ENCODE measurements at regions not wholly inside any gene's neighbourhood (a gene's known extent, or its start where the extent isn't known, plus 50 kb on each side); places are given as distances from the start of the nearest gene placed in this dataset.
"Not testable (repeated sequence)": the region's sequence is repeated elsewhere in the genome, so short reads cannot be mapped to it uniquely, and the experiment has no call there.

DNA sequence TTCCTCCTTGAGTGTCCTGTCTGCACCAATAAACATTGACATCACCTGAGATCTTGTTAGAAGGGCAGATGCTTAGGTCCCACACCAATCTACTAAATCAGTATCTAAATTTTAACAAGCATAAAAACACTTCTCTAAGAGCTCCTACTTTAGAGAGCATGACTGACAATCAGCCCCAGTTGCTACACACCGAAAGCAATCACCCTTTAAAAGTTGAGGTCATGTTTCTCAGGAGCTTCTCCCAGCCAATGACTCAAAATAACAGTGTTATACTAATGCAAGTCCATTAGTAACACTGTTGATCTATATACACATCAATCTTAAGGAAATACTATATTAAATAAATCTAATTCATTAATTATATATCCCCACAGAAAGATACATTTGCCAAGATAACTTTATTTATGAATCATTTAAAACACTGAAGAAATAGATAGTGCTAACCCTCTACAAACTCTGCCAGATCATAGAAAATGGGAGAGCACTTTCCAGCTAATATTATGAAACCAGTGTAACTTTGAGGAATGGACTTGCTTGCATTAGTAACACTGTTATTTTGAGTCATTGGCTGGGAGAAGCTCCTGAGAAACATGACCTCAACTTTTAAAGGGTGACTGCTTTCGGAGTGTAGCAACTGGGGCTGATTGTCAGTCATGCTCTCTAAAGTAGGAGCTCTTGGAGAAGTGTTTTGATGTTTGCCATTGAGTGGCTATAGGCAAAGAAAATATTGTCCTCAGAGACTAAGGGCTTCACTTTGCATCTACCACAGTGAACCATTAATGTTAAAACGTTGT lies 109.8 kb upstream of the HDX start:
- no peak for DNase-seq

DNA sequence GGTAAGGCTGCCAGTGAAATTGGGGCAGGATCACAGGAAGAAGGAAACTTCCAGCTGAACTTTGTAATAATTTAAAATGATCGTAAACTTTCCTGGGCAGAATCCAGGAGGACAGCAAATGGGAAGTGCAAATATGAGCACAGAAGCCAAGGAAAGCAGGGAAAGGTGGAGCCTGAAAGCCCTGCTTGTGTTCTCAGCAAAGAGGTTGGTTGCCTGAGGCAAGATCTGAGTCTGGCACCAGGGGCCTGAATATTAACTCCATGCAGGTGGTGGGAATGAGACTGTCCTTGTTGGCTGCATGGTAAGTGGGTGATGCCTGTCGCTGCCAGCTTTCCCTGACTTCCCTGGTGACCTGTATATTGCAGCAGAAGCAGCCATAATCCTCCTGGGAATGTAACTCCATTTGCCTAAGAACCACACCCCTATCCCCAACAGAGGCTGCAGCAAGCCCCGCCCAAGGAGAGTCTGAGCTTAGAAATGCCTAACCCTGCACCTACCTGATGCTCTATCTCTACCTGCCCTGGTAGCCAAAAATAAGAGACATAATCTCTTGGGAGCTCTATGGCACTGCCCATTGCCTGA lies 132.0 kb upstream of the HDX start:
- no peak for DNase-seq

- no peak for DNase-seq
Observed at GRCh38 chrX:84666086-84666485, 163.8 kb upstream of the HDX start.

GRCh38 chrX:84690228-84690627 lies 188.0 kb upstream of the HDX start:
- DNase-seq, result no peak

DNA sequence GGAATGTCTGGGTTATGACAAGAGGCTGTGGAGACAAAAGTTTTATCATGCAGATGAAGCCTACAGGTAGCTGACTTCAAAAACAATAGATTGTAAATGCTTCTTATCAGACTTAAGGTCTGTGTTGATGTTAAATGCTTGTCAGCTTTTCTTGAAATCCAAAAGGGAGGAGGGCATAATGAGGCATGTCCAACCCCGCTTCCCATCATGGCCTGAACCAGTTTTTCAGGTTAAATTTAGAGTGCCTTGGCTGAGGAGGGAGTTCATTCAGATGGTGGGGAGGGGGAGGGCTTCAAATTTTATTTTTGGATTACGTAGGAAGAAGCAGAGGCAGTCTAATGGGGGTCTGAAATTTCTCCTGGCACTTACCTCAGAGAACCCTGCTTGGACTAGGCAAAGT lies 207.7 kb upstream of the HDX start:
- DNase-seq, result no peak

GRCh38 chrX:84710611-84711010 lies 208.4 kb upstream of the HDX start:
- DNase-seq, result no peak

- no peak for DNase-seq
Observed at GRCh38 chrX:84712621-84713020, 210.4 kb upstream of the HDX start.

DNA sequence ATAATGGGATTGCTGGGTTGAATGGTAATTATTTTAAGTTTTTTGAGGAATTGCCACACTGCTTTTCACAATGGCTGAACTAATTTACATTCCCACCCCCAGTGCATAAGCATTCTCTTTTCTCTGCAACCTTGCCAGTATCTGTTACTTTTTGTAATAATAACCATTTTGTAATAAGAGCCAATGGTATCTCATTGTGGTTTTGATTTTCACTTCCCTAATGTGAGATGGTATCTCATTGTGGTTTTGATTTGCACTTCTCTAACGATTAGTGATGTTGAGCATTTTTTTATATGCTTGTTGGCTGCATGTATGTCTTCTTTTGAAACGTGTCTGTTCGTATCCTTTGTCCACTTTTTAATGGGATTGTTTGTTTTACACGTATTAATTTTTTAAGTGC lies 213.1 kb upstream of the HDX start:
- DNase-seq, result no peak

GRCh38 chrX:84717343-84717742 lies 215.1 kb upstream of the HDX start:
- no peak for DNase-seq

DNA sequence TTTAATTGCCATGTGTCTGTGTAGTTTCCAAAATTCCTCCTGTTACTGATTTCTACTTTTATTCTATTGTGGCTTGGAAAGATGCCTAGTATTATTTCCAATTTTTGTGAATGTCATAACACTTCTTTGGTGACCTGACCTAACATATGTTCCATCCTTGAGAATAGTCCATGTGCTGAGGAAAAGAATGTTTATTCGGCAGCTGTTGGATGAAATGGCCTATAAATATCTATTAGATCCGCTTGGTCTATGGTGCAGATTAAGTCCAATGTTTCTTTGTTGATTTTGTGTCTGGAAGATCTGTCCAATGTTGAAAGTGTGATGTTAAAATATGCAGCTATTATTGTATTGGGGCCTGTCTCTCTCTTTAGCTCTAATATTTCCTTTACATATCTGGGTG lies 219.2 kb upstream of the HDX start:
- DNase-seq, result no peak

DNA sequence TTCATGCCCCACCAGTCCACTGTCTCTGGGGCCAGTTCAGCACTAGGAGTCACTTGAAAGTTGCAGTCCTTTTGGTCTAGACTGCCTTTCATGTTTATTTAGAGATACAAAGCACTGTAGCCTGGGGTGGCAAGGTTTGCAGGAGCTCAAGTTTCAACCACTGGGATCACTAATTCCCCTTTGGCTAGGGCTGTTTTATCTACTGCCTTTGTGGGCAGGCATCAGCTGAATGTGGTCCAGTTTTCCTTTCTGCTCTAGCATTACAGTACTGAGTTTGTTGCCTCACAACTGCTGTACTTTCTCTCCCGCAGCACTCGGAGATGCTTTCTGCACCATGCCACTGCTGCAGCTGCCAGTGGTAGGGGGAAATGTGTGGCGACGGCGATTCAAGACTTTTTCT lies 222.3 kb upstream of the HDX start:
- no peak for DNase-seq

GRCh38 chrX:84729408-84729807 lies 227.2 kb upstream of the HDX start:
- DNase-seq, result no peak

DNA sequence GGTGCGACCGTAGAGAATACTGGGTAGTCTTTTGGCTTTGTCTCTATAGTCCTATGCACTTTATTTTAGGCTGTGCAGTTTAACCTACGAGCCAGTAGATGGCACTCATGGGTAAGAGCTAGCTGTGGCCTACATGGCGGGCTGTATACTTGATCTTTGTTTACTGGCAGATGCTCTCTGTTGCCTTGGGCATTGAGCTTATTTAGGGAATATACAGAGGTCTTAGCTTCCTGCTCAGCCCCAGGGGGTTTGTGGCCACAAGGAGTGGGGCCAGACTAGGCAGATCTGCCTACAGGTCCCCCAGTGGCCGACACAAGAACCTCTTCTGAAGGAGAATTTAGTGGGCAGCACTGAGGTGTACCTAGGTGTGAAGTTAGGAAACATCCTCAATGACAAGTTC lies 227.6 kb upstream of the HDX start:
- peak; percentile 10 for DNase-seq

DNA sequence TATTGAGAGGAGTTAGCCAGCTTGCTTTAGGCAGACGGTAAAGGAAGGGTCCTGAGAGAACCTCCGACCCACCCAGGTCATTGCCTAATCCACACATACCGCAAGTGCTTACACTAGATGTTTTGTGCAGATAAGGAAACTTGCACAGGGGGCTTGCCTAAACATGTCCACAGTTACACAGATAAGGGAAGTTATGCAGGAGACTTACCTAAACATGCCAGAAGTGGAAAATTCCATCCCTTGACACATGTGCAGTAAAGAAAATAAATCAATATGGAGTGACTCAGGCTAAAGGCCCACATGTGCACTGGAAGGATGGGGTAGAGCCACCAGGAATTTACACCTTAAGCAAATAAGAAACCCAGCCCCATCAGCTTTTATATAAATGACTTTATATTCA lies 232.8 kb upstream of the HDX start:
- DNase-seq, result no peak

DNA sequence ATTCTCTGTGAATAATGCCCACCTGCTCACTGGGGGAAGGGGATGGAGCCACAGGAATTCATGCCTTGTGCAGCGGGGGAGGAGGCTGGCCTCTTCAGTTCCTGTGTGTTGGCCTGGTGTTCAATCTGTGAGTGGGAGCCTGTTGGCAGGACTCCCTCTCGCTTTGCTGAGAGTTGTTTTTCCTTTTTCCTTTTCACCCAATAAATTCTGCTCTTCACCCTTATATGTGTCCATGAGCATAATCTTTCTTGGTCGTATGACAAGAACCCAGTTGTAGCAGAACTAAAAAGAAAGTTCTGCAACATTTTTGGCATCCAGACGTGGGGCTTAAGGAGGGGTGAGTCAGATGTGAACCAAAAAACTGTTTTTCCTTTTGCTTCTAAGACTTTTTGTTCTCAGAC lies 235.2 kb upstream of the HDX start:
- DNase-seq, result no peak

GRCh38 chrX:84747516-84747915 lies 245.3 kb upstream of the HDX start:
- no peak for DNase-seq

DNA sequence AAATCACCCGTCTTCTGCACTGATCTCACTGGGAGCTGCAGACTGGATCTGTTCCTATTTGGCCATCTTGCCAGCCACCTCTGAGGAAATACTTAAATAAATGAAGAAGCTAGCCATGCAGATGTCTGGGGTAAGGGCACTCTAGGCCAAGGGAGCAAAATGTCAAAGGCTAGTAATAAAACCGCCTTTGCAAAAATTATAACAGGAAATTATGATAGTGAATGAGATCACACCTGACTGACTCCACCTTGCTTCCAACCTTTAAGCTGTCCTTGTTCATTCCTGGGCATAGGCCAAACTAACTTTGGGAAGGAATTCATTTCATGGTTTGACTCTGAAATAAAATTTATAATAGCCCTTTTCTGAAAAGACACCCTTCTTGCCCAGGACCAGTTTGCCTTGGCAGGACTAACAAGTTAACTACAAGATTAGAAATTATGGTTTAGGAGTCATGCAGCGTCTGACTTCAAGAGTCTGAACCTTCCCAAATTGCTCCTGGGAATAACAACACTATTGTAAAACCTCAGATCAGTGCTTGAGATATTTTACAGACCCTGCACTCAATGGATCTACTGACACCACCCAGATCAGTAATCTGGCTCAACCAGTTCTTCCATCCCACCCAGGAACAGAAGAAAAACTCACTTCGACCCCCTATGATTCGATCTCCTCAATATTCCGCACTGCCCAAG lies 246.9 kb upstream of the HDX start:
- no peak for DNase-seq

- DNase-seq, result no peak
Observed at GRCh38 chrX:84760560-84760959, 243.1 kb upstream of the APOOL start.

DNA sequence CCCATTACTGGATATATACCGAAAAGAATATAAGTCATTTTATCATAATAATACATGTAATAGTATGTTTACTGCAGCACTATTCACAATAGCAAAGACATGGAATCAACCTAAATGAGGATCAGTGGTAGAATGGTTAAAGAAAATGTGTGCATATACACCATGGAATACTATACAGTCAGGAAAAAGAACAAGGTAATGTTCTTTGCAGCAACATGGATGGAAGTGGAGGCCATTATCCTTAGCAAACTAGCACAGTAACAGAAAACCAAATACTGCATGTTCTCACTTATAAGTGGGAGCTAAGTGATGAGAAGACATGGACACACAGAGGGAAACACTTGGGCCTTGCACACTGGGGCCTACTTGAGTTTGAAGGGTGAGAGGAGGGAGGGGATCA lies 207.4 kb upstream of the APOOL start:
- no peak for DNase-seq

DNA sequence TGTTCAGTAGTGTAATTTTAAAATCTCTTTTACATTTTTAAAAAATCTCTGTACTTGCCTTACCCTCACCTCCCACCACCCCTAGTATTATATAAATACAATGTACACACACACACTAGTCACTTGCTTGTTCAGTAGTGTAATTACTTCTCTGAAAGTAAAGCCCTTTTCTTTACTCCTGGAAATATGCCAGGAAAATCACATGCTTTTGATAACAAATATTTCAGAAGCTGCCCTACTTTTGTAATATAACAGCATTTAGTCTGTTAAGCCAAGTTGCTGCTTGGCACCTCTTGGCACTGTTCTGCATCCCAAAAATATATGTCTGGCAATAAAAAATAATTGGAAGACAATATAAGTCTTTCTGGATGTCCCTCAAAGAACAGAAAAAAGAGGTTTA lies 172.8 kb upstream of the APOOL start:
- no peak for DNase-seq

DNA sequence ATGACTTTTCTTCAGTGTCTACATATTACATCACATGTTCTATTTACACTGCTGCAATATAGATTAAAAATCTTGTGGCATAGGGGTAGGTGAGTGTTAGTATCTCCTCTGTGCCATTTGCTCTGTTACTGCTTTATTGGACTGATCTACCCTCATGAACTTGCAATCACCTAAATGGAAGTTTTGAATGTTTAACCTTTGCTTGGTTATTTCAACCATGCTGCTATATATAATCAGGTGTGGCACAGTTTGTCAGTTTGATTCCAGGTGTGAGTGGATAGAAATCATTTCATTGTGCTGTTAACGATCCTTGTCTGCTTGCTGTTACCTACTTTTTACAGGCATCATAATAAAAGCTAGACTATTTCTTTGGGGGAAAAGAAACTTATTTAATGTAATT lies 157.1 kb upstream of the APOOL start:
- DNase-seq, result not testable (repeated sequence)

DNA sequence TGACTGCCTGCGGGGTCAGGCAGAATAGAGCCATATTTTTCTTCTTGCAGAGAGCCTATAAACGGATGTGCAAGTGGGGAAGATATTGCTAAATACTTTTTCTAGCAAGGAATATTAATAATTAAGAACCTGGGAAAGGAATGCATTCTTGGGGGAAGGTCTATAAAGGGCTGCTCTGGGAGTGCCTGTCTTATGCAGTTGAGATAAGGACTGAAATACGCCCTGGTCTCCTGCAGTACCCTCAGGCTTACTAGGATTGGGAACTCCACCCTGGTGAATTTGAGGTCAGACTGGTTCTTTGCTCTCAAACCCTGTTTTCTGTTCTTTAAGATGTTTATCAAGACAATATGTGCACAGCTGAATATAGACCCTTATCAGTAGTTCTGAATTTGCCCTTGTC lies 152.5 kb upstream of the APOOL start:
- DNase-seq, result not testable (repeated sequence)

GRCh38 chrX:84856791-84857190 lies 146.9 kb upstream of the APOOL start:
- not testable (repeated sequence) for DNase-seq

GRCh38 chrX:84858771-84859170 lies 144.9 kb upstream of the APOOL start:
- not testable (repeated sequence) for DNase-seq

Data from CD4-positive, alpha-beta T cell treated with Interleukin-21 for 1 hour (primary cell).